ENCODE measurements at regions not wholly inside any gene's neighbourhood (a gene's known extent, or its start where the extent isn't known, plus 50 kb on each side); places are given as distances from the start of the nearest gene placed in this dataset.

- Histone ChIP-seq H3K79me2 (ENCODE audit: low read length) (no peaks in the 10 kb centered on the region), H3K36me3 (replicated peaks; ENCODE audit: low read depth, low read length) (no peaks in the 10 kb centered on the region), H3K4me2 (ENCODE audit: low read length) (no peak overlapping the region), H3K27ac (ENCODE audit: low read length) (no peak overlapping the region), H3K4me3 (ENCODE audit: low read length) (no peak overlapping the region), H3K9me3 (ENCODE audit: insufficient read depth, low read length) (no peaks in the 10 kb centered on the region), H2AFZ (ENCODE audit: low read depth, low read length) (no peak overlapping the region), H3K27me3 (ENCODE audit: low read depth, low read length) (no peaks in the 10 kb centered on the region), H3K9ac (ENCODE audit: low read length) (no peak overlapping the region), H3K4me1 (ENCODE audit: low read length) (no peaks in the 10 kb centered on the region), H4K20me1 (ENCODE audit: insufficient read depth, low read length) (no peaks in the 10 kb centered on the region)
- TF ChIP-seq CTCF (IDR thresholded peaks at IDR 0.05; ENCODE audit: low read depth, low read length) = no peak
- no peak for TF ChIP-seq EZH2phosphoT487 (IDR thresholded peaks at IDR 0.05; ENCODE audit: low read depth)
These were observed 197.3 kb upstream of the C9orf72 start for GRCh38 chr9:27770541-27770940.

GRCh38 chr9:27771803-27772545 lies 198.7 kb upstream of the C9orf72 start:
- no peak overlapping the region for H2AFZ ChIP-seq (ENCODE audit: low read depth, low read length)
- TF ChIP-seq CTCF (IDR thresholded peaks at IDR 0.05; ENCODE audit: low read depth, low read length) (no peak), EZH2phosphoT487 (IDR thresholded peaks at IDR 0.05; ENCODE audit: low read depth) (no peak)

GRCh38 chr9:27784847-27785713 lies 211.8 kb upstream of the C9orf72 start:
- H3K79me2 ChIP-seq (ENCODE audit: low read length) = no peaks in the 10 kb centered on the region
- no peaks in the 10 kb centered on the region for H3K27me3 ChIP-seq (ENCODE audit: low read depth, low read length)
- H3K9ac ChIP-seq (ENCODE audit: low read length) = no peak overlapping the region
- H3K9me3 ChIP-seq (ENCODE audit: insufficient read depth, low read length) = no peaks in the 10 kb centered on the region
- no peak for TF ChIP-seq CTCF (IDR thresholded peaks at IDR 0.05; ENCODE audit: low read depth, low read length)
- TF ChIP-seq EZH2phosphoT487 (IDR thresholded peaks at IDR 0.05; ENCODE audit: low read depth) = no peak
- peaks cover 8% of the 10 kb centered on the region for H3K4me1 ChIP-seq (ENCODE audit: low read length)
- H2AFZ ChIP-seq (ENCODE audit: low read depth, low read length) = no peak overlapping the region
- H3K4me2 ChIP-seq (ENCODE audit: low read length) = no peak overlapping the region
- no peaks in the 10 kb centered on the region for H4K20me1 ChIP-seq (ENCODE audit: insufficient read depth, low read length)
- H3K36me3 ChIP-seq (replicated peaks; ENCODE audit: low read depth, low read length) = no peaks in the 10 kb centered on the region
- H3K4me3 ChIP-seq (ENCODE audit: low read length) = no peak overlapping the region
- H3K27ac ChIP-seq (ENCODE audit: low read length) = no peak overlapping the region

More at GRCh38 chr9:27771803-27772545, 198.7 kb upstream of the C9orf72 start:
- H3K9me3 ChIP-seq (ENCODE audit: insufficient read depth, low read length) = no peaks in the 10 kb centered on the region
- H3K27ac ChIP-seq (ENCODE audit: low read length) = no peak overlapping the region
- no peaks in the 10 kb centered on the region for H3K79me2 ChIP-seq (ENCODE audit: low read length)
- H3K9ac ChIP-seq (ENCODE audit: low read length) = no peak overlapping the region
- no peak overlapping the region for H3K4me3 ChIP-seq (ENCODE audit: low read length)
- no peak overlapping the region for H3K4me2 ChIP-seq (ENCODE audit: low read length)
- no peaks in the 10 kb centered on the region for H3K27me3 ChIP-seq (ENCODE audit: low read depth, low read length)
- H3K4me1 ChIP-seq (ENCODE audit: low read length) = no peaks in the 10 kb centered on the region
- H4K20me1 ChIP-seq (ENCODE audit: insufficient read depth, low read length) = no peaks in the 10 kb centered on the region
- no peaks in the 10 kb centered on the region for H3K36me3 ChIP-seq (replicated peaks; ENCODE audit: low read depth, low read length)

- H2AFZ ChIP-seq (ENCODE audit: low read depth, low read length) = no peak overlapping the region
- H3K9ac ChIP-seq (ENCODE audit: low read length) = no peak overlapping the region
- no peak overlapping the region for H3K4me2 ChIP-seq (ENCODE audit: low read length)
- no peaks in the 10 kb centered on the region for H3K27me3 ChIP-seq (ENCODE audit: low read depth, low read length)
- TF ChIP-seq EZH2phosphoT487 (IDR thresholded peaks at IDR 0.05; ENCODE audit: low read depth) = no peak
- TF ChIP-seq CTCF (IDR thresholded peaks at IDR 0.05; ENCODE audit: low read depth, low read length) = no peak
- no peaks in the 10 kb centered on the region for H3K36me3 ChIP-seq (replicated peaks; ENCODE audit: low read depth, low read length)
- no peaks in the 10 kb centered on the region for H3K9me3 ChIP-seq (ENCODE audit: insufficient read depth, low read length)
- H3K4me3 ChIP-seq (ENCODE audit: low read length) = no peak overlapping the region
- H3K27ac ChIP-seq (ENCODE audit: low read length) = no peak overlapping the region
- H4K20me1 ChIP-seq (ENCODE audit: insufficient read depth, low read length) = no peaks in the 10 kb centered on the region
- peaks cover 8% of the 10 kb centered on the region for H3K4me1 ChIP-seq (ENCODE audit: low read length)
- no peaks in the 10 kb centered on the region for H3K79me2 ChIP-seq (ENCODE audit: low read length)
These were observed 212.4 kb upstream of the C9orf72 start for GRCh38 chr9:27785714-27786100.
